Astrocyte of the cerebellum (primary cell): ENCODE measurements at regions not wholly inside any gene's neighbourhood (a gene's known extent, or its start where the extent isn't known, plus 50 kb on each side); places are given as distances from the start of the nearest gene placed in this dataset.

Experiments
- DNase-seq: peaks from one replicate; pipeline ENCODE4 v3.0.0-alpha.2; 2011; ENCODE audit warnings: low read depth
- H3K4me3 ChIP-seq: 2 replicates; pipeline ENCODE4 v1.5.1; 2011; ENCODE audit warnings: mild to moderate bottlenecking, low read depth, low read length, moderate library complexity
- in situ Hi-C: cut with HindIII; loops from 2 replicates; pipeline ENCODE4 v1.10.0; 2017; ENCODE audit warnings: low sequenced_read_pairs
- TF ChIP-seq, protein P1 (sequence below): IDR thresholded peaks from 2 replicates; pipeline ENCODE4 v1.5.1; 2012; ENCODE audit warnings: low read length, low read depth, moderate library complexity, mild to moderate bottlenecking; ENCODE audit errors: missing control alignments

DNA sequence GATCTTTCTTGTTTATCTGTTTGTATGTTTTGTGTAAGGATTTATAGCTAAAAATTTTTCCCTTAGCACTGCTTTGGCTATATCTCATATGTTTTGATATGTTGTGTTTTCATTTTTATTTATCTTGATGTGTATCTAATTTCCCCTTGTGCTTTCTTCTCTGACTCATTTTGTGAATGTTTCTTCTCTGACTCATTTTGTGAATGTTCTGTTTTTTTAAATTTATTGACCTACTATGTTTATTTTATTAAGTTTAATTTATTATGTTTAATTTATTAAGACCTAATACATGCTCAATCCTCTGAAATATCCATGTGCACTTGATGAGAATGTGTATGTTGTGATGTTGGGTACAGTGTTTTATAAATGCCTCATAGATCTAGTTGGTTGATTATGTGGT, 793.5 kb upstream of the CADM2 start:
- DNase-seq: no peak
- H3K4me3 ChIP-seq: no peak overlapping the region
- in situ Hi-C loops: no loop called here
- TF ChIP-seq, protein P1, sequence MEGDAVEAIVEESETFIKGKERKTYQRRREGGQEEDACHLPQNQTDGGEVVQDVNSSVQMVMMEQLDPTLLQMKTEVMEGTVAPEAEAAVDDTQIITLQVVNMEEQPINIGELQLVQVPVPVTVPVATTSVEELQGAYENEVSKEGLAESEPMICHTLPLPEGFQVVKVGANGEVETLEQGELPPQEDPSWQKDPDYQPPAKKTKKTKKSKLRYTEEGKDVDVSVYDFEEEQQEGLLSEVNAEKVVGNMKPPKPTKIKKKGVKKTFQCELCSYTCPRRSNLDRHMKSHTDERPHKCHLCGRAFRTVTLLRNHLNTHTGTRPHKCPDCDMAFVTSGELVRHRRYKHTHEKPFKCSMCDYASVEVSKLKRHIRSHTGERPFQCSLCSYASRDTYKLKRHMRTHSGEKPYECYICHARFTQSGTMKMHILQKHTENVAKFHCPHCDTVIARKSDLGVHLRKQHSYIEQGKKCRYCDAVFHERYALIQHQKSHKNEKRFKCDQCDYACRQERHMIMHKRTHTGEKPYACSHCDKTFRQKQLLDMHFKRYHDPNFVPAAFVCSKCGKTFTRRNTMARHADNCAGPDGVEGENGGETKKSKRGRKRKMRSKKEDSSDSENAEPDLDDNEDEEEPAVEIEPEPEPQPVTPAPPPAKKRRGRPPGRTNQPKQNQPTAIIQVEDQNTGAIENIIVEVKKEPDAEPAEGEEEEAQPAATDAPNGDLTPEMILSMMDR: no peak

DNA sequence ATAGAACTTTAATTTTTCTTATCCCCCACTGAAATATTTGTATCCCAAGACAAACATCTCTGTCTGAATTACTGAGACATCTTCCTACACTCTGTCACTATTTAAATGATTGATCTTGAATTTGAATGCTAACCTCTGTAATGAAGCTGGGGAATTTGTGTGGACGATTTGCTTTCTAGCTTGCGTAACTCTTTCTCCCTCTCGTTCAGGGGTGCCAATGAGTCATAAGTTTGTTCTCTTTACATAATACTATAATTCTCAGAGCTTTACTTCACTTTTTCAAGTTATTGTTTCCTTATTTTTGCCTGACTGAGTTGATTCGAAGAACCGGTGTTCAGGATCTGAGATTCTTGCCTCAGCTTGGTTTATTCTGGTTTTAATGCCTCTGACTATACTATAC, 783.3 kb upstream of the CADM2 start:
- H3K4me3 ChIP-seq: no peak overlapping the region
- in situ Hi-C loops: no loop called here
- DNase-seq: no peak
- TF ChIP-seq, protein P1: no peak

DNA sequence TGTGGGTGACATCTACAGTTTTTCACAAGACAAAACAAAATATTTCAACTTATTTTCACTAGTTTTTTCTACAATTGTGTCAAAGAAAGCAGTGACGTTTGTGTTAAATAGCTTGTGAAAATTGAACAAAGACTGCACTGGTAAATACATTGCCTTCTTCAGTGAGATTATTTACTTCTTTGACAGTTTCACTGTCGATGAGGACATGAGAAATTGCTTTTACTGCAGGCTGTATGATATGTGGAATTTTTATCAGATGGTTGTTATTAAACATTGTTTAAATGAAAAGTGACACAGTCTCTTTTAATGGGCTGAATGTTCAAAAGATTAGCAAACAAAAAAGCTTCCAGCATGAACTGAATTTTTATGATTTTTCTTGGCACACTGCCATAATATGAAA, 773.9 kb upstream of the CADM2 start:
- TF ChIP-seq, protein P1: no peak
- H3K4me3 ChIP-seq: no peak overlapping the region
- in situ Hi-C loops: no loop called here
- no peak for DNase-seq

DNA sequence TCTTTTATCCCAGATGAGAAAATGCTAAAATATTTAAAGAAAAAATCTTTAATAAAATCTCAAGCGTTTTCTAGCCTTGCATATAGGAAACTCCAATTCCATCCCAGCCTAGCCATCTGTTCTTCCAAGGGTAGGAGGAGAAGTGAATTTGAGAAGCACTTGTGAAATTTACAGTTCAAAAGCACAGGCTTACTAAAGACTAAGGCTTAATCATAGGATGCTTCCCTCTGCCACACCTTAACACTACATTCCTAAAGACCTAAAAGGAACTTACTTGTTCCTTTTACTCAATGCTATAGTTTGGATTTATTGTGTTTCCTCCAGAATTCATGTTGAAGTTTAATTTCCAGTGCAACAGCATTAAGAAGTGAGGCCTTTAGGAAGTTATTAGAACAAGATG, 764.8 kb upstream of the CADM2 start:
- DNase-seq: no peak
- TF ChIP-seq, protein P1: no peak
- no peak overlapping the region for H3K4me3 ChIP-seq
- in situ Hi-C loops: no loop called here

DNA sequence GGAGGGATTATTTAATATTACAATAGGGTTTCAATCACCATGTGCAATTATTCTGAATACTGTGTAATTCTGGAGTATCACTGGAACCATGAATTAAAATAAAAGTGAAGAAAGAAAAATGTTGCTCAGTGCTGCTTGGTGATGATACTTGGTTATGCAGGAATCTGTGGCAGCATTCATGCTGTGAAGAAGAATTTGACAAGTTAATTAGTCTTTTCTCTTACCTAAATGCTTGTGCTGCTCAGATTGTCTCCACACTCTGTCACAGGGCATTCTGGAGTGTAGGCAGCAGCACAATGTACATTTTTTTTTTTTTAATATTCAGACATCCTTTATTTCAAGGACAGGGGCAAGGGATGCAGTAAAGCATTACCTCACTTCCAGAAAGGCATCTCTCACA, 749.3 kb upstream of the CADM2 start:
- DNase-seq: no peak
- in situ Hi-C loops: no loop called here
- TF ChIP-seq, protein P1: no peak
- no peak overlapping the region for H3K4me3 ChIP-seq

DNA sequence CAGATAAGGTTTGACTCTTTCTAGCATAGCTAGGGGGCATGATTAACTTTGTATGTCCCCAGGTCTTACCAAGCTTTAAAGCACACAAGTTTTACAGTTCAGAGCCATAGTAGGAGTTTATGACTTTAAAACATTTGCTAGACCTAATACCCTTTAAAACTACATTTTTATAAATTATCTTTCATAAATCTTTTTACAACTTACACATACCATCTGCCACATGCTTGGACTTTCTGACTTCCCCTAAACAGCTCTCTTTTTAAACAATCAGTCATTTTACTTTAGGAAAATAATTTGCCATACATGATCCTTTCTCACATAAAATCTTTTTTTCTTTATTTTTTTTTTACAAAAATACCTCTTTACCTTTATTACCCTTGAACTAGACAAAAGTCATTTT, 735.3 kb upstream of the CADM2 start:
- H3K4me3 ChIP-seq: no peak overlapping the region
- TF ChIP-seq, protein P1: no peak
- DNase-seq: no peak
- in situ Hi-C loops: no loop called here

DNA sequence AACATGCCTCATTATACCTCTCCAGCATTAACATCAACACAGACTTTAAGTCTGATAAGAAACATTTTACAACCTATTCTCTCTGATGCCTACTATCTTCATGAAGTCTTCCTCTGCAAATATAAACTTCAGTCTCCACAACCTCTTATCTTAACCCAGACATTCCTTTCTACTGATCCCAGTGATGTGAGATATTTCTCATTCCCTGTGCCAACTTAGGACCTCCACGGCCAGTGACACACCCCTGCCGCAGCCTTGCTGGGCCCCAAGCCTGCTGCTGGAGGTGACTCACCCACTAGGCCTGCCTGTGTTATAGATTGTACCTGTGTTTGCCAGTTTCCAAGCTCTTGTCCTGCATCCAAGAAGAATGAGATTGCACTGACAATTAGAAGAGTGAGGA, 734.5 kb upstream of the CADM2 start:
- in situ Hi-C loops: no loop called here
- DNase-seq: no peak

More for the DNA sequence above, 734.5 kb upstream of the CADM2 start:
- H3K4me3 ChIP-seq: no peak overlapping the region
- TF ChIP-seq, protein P1: no peak
